PC-3 (cell line): ENCODE measurements at regions not wholly inside any gene's neighbourhood (a gene's known extent, or its start where the extent isn't known, plus 50 kb on each side); places are given as distances from the start of the nearest gene placed in this dataset.

Experiments
- ATAC-seq: fragments of 200-7000 bp; cut with Tn5 transposase; 2 replicates; pipeline ENCODE4 v1.9.1; 2020; ENCODE audit warnings: mild to moderate bottlenecking, moderate library complexity
- BruUV-seq: library from RNA; stranded (reverse); fragments of 400-500 nt; replicated peaks from 2 replicates; lab custom pipeline; 2021; lab: Mats Ljungman, UMichigan
- CTCF ChIA-PET: fragments of 300-600 bp; sonication (Branson Sonifier 250); formaldehyde crosslinking; loops from one replicate; lab custom pipeline; 2022; ENCODE audit warnings: antibody characterized with exemption; lab: Charles Lee
- POLR2A ChIA-PET: fragments of 300-600 bp; sonication (Branson Sonifier 250); formaldehyde crosslinking; loops from one replicate; lab custom pipeline; 2022; ENCODE audit warnings: antibody characterized with exemption; ENCODE audit not compliant: unreplicated experiment; lab: Charles Lee
- DNase-seq: peaks from one replicate; pipeline ENCODE4 v3.0.0-alpha.2; 2015
- H2AFZ ChIP-seq: fragments of 300-600 bp; sonication (generic); 2 replicates; pipeline ENCODE4 v1.6.0; 2016; ENCODE audit warnings: antibody characterized with exemption, low read length
- H3F3A ChIP-seq: fragments of 300-600 bp; sonication (generic); one replicate; pipeline ENCODE4 v1.6.0; 2017; ENCODE audit warnings: antibody characterized with exemption, low read length, control low read depth, mild to moderate bottlenecking; ENCODE audit not compliant: unreplicated experiment
- H3K27ac ChIP-seq: fragments of 300-600 bp; sonication (generic); 2 replicates; pipeline ENCODE4 v1.5.1; 2016; ENCODE audit warnings: mild to moderate bottlenecking, low read length
- H3K27me3 ChIP-seq: fragments of 300-600 bp; sonication (generic); 2 replicates; pipeline ENCODE4 v1.6.1; 2016; ENCODE audit warnings: low read length, mixed read lengths
- H3K36me3 ChIP-seq: fragments of 300-600 bp; sonication (generic); 2 replicates; pipeline ENCODE4 v1.6.1; 2016; ENCODE audit warnings: low read depth, mixed run types, low read length, mixed read lengths
- H3K4me1 ChIP-seq: fragments of 300-600 bp; sonication (generic); 2 replicates; pipeline ENCODE4 v1.5.1; 2016; ENCODE audit warnings: low read length; ENCODE audit not compliant: insufficient read depth
- H3K4me2 ChIP-seq: fragments of 300-600 bp; sonication (generic); 2 replicates; pipeline ENCODE4 v1.6.0; 2016; ENCODE audit warnings: low read length
- H3K4me3 ChIP-seq: fragments of 300-600 bp; sonication (generic); 2 replicates; pipeline ENCODE4 v1.5.1; 2016; ENCODE audit warnings: mild to moderate bottlenecking, low read length, mixed read lengths
- H3K79me2 ChIP-seq: fragments of 300-600 bp; sonication (generic); 2 replicates; pipeline ENCODE4 v1.6.1; 2017; ENCODE audit warnings: low read length, mixed read lengths
- H3K9ac ChIP-seq: fragments of 300-600 bp; sonication (generic); 2 replicates; pipeline ENCODE4 v1.6.0; 2016; ENCODE audit warnings: mild to moderate bottlenecking, low read length
- H3K9me2 ChIP-seq: fragments of 300-600 bp; sonication (generic); replicated peaks from 2 replicates; pipeline ENCODE4 v1.6.1; 2016; ENCODE audit warnings: mixed run types, low read length, mixed read lengths
- H3K9me3 ChIP-seq: fragments of 300-600 bp; sonication (generic); 2 replicates; pipeline ENCODE4 v1.6.1; 2016; ENCODE audit warnings: low read length, mixed read lengths
- H4K20me1 ChIP-seq: fragments of 300-600 bp; sonication (generic); 2 replicates; pipeline ENCODE4 v1.6.1; 2016; ENCODE audit warnings: low read length, mixed read lengths
- EZH2 ChIP-seq: fragments of 300-600 bp; sonication (generic); IDR thresholded peaks from one replicate; pipeline ENCODE4 v1.6.1; 2017; ENCODE audit warnings: antibody characterized with exemption, mild to moderate bottlenecking, low read length; ENCODE audit not compliant: unreplicated experiment
- EZH2phosphoT487 ChIP-seq: fragments of 300-600 bp; sonication (generic); IDR thresholded peaks from 2 replicates; pipeline ENCODE4 v1.6.1; 2018; ENCODE audit warnings: mild to moderate bottlenecking, antibody characterized with exemption, low read length, borderline replicate concordance
- intact Hi-C: fragments of 100-400 bp; cut with micrococcal nuclease; formaldehyde crosslinking; loops from 2 replicates; pipeline ENCODE4 v1.9.0; 2023
- TF ChIP-seq, protein P1 (sequence below): fragments of 300-600 bp; sonication (generic); conservative IDR thresholded peaks from 2 replicates; pipeline ENCODE4 v1.5.1; 2017; ENCODE audit warnings: antibody characterized with exemption, low read depth, mild to moderate bottlenecking, low read length

DNA sequence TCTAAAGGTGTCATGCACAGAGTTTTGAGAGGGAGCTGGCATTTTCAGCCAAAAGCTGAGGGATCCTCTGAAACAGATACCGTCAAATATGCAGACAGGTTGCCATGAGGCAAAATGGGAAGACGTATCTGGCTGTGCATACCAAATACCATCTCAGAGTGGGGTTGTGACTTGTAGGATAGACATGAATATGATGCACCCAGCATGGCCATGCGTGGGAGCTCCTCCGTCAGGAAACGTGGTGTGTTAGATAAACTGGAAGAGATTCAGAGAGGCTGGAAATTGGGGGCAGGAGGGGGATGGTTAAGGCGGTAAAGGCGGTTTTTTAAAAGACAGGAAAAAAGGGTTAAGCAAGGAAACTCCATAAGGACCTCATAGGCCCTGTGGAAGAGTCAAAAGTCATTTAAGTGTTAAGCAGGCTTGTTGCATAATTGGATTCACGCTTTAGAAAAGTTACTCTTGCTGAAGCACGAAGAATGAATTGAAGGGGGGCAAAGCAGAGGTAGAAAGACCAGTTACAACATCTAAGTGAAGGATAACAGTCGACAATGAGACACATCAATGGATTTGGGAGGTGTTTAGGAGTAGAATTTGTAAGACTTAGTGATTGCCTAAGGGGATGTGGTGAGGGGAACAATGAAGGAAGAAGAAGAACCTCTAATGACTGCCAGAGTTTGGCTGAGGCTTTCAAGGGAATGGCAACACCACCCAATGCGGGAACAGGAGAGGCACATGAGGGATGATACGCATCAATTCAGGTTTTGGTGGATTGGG, 139.6 kb upstream of the CTAGE1 start:
- Histone ChIP-seq H3K36me3 (no peaks in the 10 kb centered on the region), H3F3A (no peaks in the 10 kb centered on the region), H3K27me3 (no peaks in the 10 kb centered on the region), H3K4me2 (no peak overlapping the region), H3K4me1 (peaks cover 53% of the 10 kb centered on the region), H3K9ac (peak overlapping the region; percentile 45), H4K20me1 (no peaks in the 10 kb centered on the region), H3K79me2 (no peaks in the 10 kb centered on the region), H3K9me2 (no peaks in the 10 kb centered on the region), H3K9me3 (no peaks in the 10 kb centered on the region), H2AFZ (no peak overlapping the region), H3K27ac (peak overlapping the region; percentile 94), H3K4me3 (no peak overlapping the region)
- no peak for ATAC-seq
- ChIA-PET CTCF (no interaction called here), POLR2A (interaction anchor here (0.6 kb wide), 1 partner anchor 116 kb away, joined by 5 read pairs; no protein-coding TSS in a partner anchor)
- no peak for DNase-seq
- intact Hi-C loops: no loop called here
- TF ChIP-seq, protein P1, sequence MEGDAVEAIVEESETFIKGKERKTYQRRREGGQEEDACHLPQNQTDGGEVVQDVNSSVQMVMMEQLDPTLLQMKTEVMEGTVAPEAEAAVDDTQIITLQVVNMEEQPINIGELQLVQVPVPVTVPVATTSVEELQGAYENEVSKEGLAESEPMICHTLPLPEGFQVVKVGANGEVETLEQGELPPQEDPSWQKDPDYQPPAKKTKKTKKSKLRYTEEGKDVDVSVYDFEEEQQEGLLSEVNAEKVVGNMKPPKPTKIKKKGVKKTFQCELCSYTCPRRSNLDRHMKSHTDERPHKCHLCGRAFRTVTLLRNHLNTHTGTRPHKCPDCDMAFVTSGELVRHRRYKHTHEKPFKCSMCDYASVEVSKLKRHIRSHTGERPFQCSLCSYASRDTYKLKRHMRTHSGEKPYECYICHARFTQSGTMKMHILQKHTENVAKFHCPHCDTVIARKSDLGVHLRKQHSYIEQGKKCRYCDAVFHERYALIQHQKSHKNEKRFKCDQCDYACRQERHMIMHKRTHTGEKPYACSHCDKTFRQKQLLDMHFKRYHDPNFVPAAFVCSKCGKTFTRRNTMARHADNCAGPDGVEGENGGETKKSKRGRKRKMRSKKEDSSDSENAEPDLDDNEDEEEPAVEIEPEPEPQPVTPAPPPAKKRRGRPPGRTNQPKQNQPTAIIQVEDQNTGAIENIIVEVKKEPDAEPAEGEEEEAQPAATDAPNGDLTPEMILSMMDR: no peak
- TF ChIP-seq EZH2phosphoT487 (no peak), EZH2 (no peak)
- BruUV-seq: no TSS peak

DNA sequence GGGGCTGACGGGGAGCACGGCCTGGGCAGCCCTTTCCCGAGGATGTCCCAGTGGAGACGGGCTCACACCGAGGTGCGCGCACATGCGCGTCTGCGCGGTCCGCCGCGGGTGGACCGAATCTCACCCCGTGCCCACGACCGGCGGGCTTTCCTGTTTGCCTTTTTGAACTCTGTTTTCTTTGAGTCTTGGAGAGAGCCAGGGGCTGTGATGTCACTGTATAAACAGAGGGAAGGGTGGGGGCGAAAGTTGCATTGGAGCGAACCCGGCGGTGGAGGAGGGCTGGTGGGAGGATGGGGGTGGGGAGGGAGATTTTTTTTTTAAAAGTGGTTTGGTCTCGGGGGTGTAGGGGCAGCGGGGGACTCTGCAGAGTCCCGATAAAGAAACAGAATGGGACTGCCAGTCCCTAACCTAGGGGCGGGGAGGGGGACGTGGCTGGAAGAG, 141.2 kb upstream of the CTAGE1 start:
- CTCF ChIA-PET: interaction anchor here (0.6 to 0.7 kb wide), 2 partner anchors 92 to 153 kb away, joined by 3 read pairs; no protein-coding TSS in a partner anchor
- no TSS peak for BruUV-seq
- Histone ChIP-seq H3K9me3 (no peaks in the 10 kb centered on the region), H3K36me3 (no peaks in the 10 kb centered on the region), H3K4me1 (peaks cover 53% of the 10 kb centered on the region), H3K4me2 (peak overlapping the region; percentile 95), H3K27me3 (no peaks in the 10 kb centered on the region), H3K27ac (peak overlapping the region; percentile 94), H3F3A (no peaks in the 10 kb centered on the region), H4K20me1 (no peaks in the 10 kb centered on the region), H3K79me2 (no peaks in the 10 kb centered on the region), H3K9ac (peak overlapping the region; percentile 98), H2AFZ (peak overlapping the region; percentile 79), H3K9me2 (no peaks in the 10 kb centered on the region), H3K4me3 (peak overlapping the region; percentile 76)
- TF ChIP-seq EZH2phosphoT487 (no peak), EZH2 (no peak)
- TF ChIP-seq, protein P1: no peak
- peak; percentile 81 for DNase-seq
- POLR2A ChIA-PET: interaction anchor here (0.6 kb wide), 3 partner anchors 54 to 126 kb away, joined by 3 read pairs; no protein-coding TSS in a partner anchor
- peak; percentile 44 for ATAC-seq
- intact Hi-C loops: loop anchor here (1.0 to 2.0 kb wide), 2 partner anchors 93 to 174 kb away; no protein-coding TSS in a partner anchor
